ENCODE measurements at regions not wholly inside any gene's neighbourhood (a gene's known extent, or its start where the extent isn't known, plus 50 kb on each side); places are given as distances from the start of the nearest gene placed in this dataset.
"Not testable (repeated sequence)": the region's sequence is repeated elsewhere in the genome, so short reads cannot be mapped to it uniquely, and the experiment has no call there.

GRCh38 chr3:4158329-4158728 lies 144.8 kb upstream of the SETMAR start:
- DNase-seq = no peak

- no peak for DNase-seq
These were observed 141.1 kb upstream of the SETMAR start for GRCh38 chr3:4162096-4162495.

GRCh38 chr3:4163011-4163410 lies 140.2 kb upstream of the SETMAR start:
- no peak for DNase-seq

GRCh38 chr3:4166540-4166939 lies 136.6 kb upstream of the SETMAR start:
- no peak for DNase-seq

GRCh38 chr3:4167230-4167629 lies 135.9 kb upstream of the SETMAR start:
- not testable (repeated sequence) for DNase-seq

- DNase-seq = no peak
These were observed 128.4 kb upstream of the SETMAR start for GRCh38 chr3:4174791-4175190.

GRCh38 chr3:4191971-4192370 lies 111.2 kb upstream of the SETMAR start:
- DNase-seq = no peak

GRCh38 chr3:4195006-4195405 lies 108.2 kb upstream of the SETMAR start:
- DNase-seq = no peak

- no peak for DNase-seq
These were observed 106.5 kb upstream of the SETMAR start for GRCh38 chr3:4196506-4197147.

- no peak for DNase-seq
These were observed 105.5 kb upstream of the SETMAR start for GRCh38 chr3:4197670-4198069.

GRCh38 chr3:4198491-4198890 lies 104.7 kb upstream of the SETMAR start:
- DNase-seq = no peak

GRCh38 chr3:4204776-4205175 lies 98.4 kb upstream of the SETMAR start:
- not testable (repeated sequence) for DNase-seq

GRCh38 chr3:4207672-4208071 lies 95.5 kb upstream of the SETMAR start:
- DNase-seq = no peak

- no peak for DNase-seq
These were observed 94.6 kb upstream of the SETMAR start for GRCh38 chr3:4208556-4208955.

- no peak for DNase-seq
These were observed 91.6 kb upstream of the SETMAR start for GRCh38 chr3:4211610-4212009.

GRCh38 chr3:4213420-4213819 lies 89.7 kb upstream of the SETMAR start:
- DNase-seq = not testable (repeated sequence)

- DNase-seq = not testable (repeated sequence)
These were observed 86.2 kb upstream of the SETMAR start for GRCh38 chr3:4216974-4217373.

- no peak for DNase-seq
These were observed 84.5 kb upstream of the SETMAR start for GRCh38 chr3:4218456-4219226.

GRCh38 chr3:4219227-4219568 lies 84.0 kb upstream of the SETMAR start:
- no peak for DNase-seq

- DNase-seq = no peak
These were observed 83.1 kb upstream of the SETMAR start for GRCh38 chr3:4220065-4220464.

- no peak for DNase-seq
These were observed 80.5 kb upstream of the SETMAR start for GRCh38 chr3:4222574-4223175.

GRCh38 chr3:4223777-4224176 lies 79.4 kb upstream of the SETMAR start:
- DNase-seq = no peak

GRCh38 chr3:4224331-4224730 lies 78.8 kb upstream of the SETMAR start:
- DNase-seq = no peak

- no peak for DNase-seq
These were observed 78.1 kb upstream of the SETMAR start for GRCh38 chr3:4225005-4225471.

Data from stimulated activated CD4-positive, alpha-beta T cell treated with anti-CD3 and anti-CD28 coated beads, Interleukin-1b, Interleukin-23, amount 100 ng/mL, for 48 hours (primary cell).